HG03060 (cell line): ENCODE measurements at regions not wholly inside any gene's neighbourhood (a gene's known extent, or its start where the extent isn't known, plus 50 kb on each side); places are given as distances from the start of the nearest gene placed in this dataset.
"Not testable (repeated sequence)": the region's sequence is repeated elsewhere in the genome, so short reads cannot be mapped to it uniquely, and the experiment has no call there.

Experiments
- ATAC-seq: cut with Tn5 transposase; IDR thresholded peaks from one replicate; pipeline ENCODE4 v1.9.1; 2021; ENCODE audit warnings: low read depth, moderate number of reproducible peaks; ENCODE audit not compliant: unreplicated experiment

GRCh38 chr16:79965718-79966117 lies 365.2 kb upstream of the MAF start:
- ATAC-seq: no peak

- no peak for ATAC-seq
Observed at GRCh38 chr16:79964104-79964503, 363.6 kb upstream of the MAF start.

- no peak for ATAC-seq
Observed at GRCh38 chr16:79962962-79963361, 362.4 kb upstream of the MAF start.

- ATAC-seq: no peak
Observed at GRCh38 chr16:79959226-79959625, 358.7 kb upstream of the MAF start.

GRCh38 chr16:79954921-79955705 lies 354.6 kb upstream of the MAF start:
- no peak for ATAC-seq

- ATAC-seq: no peak
Observed at GRCh38 chr16:79950932-79951719, 350.6 kb upstream of the MAF start.

GRCh38 chr16:79949417-79949816 lies 348.9 kb upstream of the MAF start:
- no peak for ATAC-seq

GRCh38 chr16:79947771-79948170 lies 347.2 kb upstream of the MAF start:
- no peak for ATAC-seq

- no peak for ATAC-seq
Observed at GRCh38 chr16:79946252-79946651, 345.7 kb upstream of the MAF start.

- ATAC-seq: no peak
Observed at GRCh38 chr16:79943736-79944135, 343.2 kb upstream of the MAF start.

GRCh38 chr16:79938575-79938974 lies 338.0 kb upstream of the MAF start:
- ATAC-seq: no peak

GRCh38 chr16:79937671-79938070 lies 337.1 kb upstream of the MAF start:
- not testable (repeated sequence) for ATAC-seq

GRCh38 chr16:79933603-79934002 lies 333.1 kb upstream of the MAF start:
- ATAC-seq: no peak

- no peak for ATAC-seq
Observed at GRCh38 chr16:79932572-79932971, 332.0 kb upstream of the MAF start.

- ATAC-seq: no peak
Observed at GRCh38 chr16:79931721-79932120, 331.2 kb upstream of the MAF start.

GRCh38 chr16:79929260-79929965 lies 328.9 kb upstream of the MAF start:
- no peak for ATAC-seq

- ATAC-seq: no peak
Observed at GRCh38 chr16:79928142-79928873, 327.8 kb upstream of the MAF start.

GRCh38 chr16:79926451-79927205 lies 326.1 kb upstream of the MAF start:
- no peak for ATAC-seq

- no peak for ATAC-seq
Observed at GRCh38 chr16:79923431-79923830, 322.9 kb upstream of the MAF start.

- ATAC-seq: no peak
Observed at GRCh38 chr16:79920685-79921084, 320.1 kb upstream of the MAF start.
